ENCODE measurements at regions not wholly inside any gene's neighbourhood (a gene's known extent, or its start where the extent isn't known, plus 50 kb on each side); places are given as distances from the start of the nearest gene placed in this dataset.
A peak's percentile ranks its signal among the peaks of the same experiment; 100 is the strongest.

- no peak for DNase-seq
Measured at GRCh38 chr9:18167733-18168132, 306.2 kb upstream of the ADAMTSL1 start.

GRCh38 chr9:18173923-18174322, 300.0 kb upstream of the ADAMTSL1 start:
- DNase-seq = no peak

GRCh38 chr9:18182636-18183035, 291.3 kb upstream of the ADAMTSL1 start:
- DNase-seq = no peak

GRCh38 chr9:18183974-18184373, 290.0 kb upstream of the ADAMTSL1 start:
- no peak for DNase-seq

- DNase-seq = no peak
Measured at GRCh38 chr9:18184401-18184800, 289.6 kb upstream of the ADAMTSL1 start.

- DNase-seq = no peak
Measured at GRCh38 chr9:18185196-18185595, 288.8 kb upstream of the ADAMTSL1 start.

- no peak for DNase-seq
Measured at GRCh38 chr9:18188971-18189370, 285.0 kb upstream of the ADAMTSL1 start.

GRCh38 chr9:18189871-18190670, 283.9 kb upstream of the ADAMTSL1 start:
- DNase-seq = peak; percentile 64

- DNase-seq = no peak
Measured at GRCh38 chr9:18190671-18191374, 283.1 kb upstream of the ADAMTSL1 start.

GRCh38 chr9:18194316-18194715, 279.6 kb upstream of the ADAMTSL1 start:
- no peak for DNase-seq

- no peak for DNase-seq
Measured at GRCh38 chr9:18195223-18195622, 278.7 kb upstream of the ADAMTSL1 start.

GRCh38 chr9:18202924-18203323, 271.0 kb upstream of the ADAMTSL1 start:
- DNase-seq = no peak

GRCh38 chr9:18207735-18208134, 266.2 kb upstream of the ADAMTSL1 start:
- no peak for DNase-seq

GRCh38 chr9:18208166-18209059, 265.5 kb upstream of the ADAMTSL1 start:
- peak; percentile 37 for DNase-seq

- no peak for DNase-seq
Measured at GRCh38 chr9:18215626-18216025, 258.3 kb upstream of the ADAMTSL1 start.

- DNase-seq = no peak
Measured at GRCh38 chr9:18216376-18216775, 257.6 kb upstream of the ADAMTSL1 start.

- no peak for DNase-seq
Measured at GRCh38 chr9:18228101-18228500, 245.9 kb upstream of the ADAMTSL1 start.

- DNase-seq = no peak
Measured at GRCh38 chr9:18229992-18230676, 243.8 kb upstream of the ADAMTSL1 start.

GRCh38 chr9:18233311-18233710, 240.6 kb upstream of the ADAMTSL1 start:
- no peak for DNase-seq

GRCh38 chr9:18233776-18234445, 240.0 kb upstream of the ADAMTSL1 start:
- DNase-seq = no peak

- DNase-seq = no peak
Measured at GRCh38 chr9:18235181-18235908, 238.6 kb upstream of the ADAMTSL1 start.

Data from NCI-H345 (cell line).